ENCODE measurements at regions not wholly inside any gene's neighbourhood (a gene's known extent, or its start where the extent isn't known, plus 50 kb on each side); places are given as distances from the start of the nearest gene placed in this dataset.

DNA sequence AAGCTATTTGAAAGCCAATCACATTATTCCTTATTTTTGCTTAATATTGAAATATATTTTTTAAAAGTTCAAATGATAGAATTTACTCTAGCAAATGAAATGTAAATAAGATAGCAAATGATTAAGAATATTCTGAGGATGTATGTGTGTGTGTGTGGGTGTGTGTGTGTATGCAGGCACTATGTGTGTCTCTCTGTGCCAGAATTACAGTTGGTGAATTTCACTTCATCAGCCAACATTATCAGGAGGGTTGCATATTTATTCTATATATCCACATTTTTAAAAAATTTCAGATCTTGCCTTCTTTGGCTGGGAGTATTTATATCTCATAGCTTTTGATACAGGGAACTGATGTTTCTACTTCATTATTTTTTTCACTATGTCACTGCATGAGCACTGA is 274.9 kb upstream of the SOX5 start:
- no peak overlapping the region for H2AFZ ChIP-seq (ENCODE audit: low read length)

DNA sequence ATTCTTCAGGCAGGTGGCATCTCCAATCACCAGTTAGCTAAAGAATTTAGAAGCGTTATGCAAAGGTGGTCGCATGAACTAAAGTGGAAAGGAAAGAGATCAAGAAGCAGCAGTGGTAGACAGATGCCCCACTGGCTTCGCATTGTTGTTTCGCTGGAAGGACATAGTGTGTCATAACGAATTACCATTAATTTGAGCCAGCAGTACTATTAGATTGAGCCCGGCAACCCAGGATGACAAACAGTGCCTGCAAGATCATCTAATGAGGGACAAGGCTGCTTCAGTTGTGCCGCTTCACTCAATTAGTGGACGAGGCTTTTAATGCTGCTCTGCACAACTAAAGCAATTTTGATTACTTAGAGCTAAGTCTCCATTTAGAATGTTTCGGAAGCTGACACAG is 274.5 kb upstream of the SOX5 start:
- Histone ChIP-seq H3K4me1 (ENCODE audit: insufficient read depth, low read length) (no peaks in the 10 kb centered on the region), H3K9me2 (replicated peaks; ENCODE audit: low read length) (no peaks in the 10 kb centered on the region), H3K4me2 (ENCODE audit: low read length) (no peak overlapping the region), H3K9ac (ENCODE audit: low read length) (no peak overlapping the region), H3K27ac (ENCODE audit: low read length) (no peak overlapping the region), H3K36me3 (ENCODE audit: low read depth, low read length) (no peaks in the 10 kb centered on the region), H3K79me2 (ENCODE audit: low read length) (no peaks in the 10 kb centered on the region), H3K9me3 (ENCODE audit: low read length) (no peaks in the 10 kb centered on the region), H4K20me1 (ENCODE audit: low read length) (no peaks in the 10 kb centered on the region), H3K27me3 (ENCODE audit: low read length) (peaks cover 4% of the 10 kb centered on the region; the same call in 1 of the 2 replicates), H3K4me3 (ENCODE audit: low read length) (no peak overlapping the region), H2AFZ (ENCODE audit: low read length) (no peak overlapping the region), H3F3A (ENCODE audit: low read length, unreplicated experiment) (no peaks in the 10 kb centered on the region)
- ChIA-PET POLR2A (ENCODE audit: unreplicated experiment) (no interaction called here), CTCF (no interaction called here)
- intact Hi-C loops (cut with micrococcal nuclease): no loop called here
- TF ChIP-seq, protein P1, sequence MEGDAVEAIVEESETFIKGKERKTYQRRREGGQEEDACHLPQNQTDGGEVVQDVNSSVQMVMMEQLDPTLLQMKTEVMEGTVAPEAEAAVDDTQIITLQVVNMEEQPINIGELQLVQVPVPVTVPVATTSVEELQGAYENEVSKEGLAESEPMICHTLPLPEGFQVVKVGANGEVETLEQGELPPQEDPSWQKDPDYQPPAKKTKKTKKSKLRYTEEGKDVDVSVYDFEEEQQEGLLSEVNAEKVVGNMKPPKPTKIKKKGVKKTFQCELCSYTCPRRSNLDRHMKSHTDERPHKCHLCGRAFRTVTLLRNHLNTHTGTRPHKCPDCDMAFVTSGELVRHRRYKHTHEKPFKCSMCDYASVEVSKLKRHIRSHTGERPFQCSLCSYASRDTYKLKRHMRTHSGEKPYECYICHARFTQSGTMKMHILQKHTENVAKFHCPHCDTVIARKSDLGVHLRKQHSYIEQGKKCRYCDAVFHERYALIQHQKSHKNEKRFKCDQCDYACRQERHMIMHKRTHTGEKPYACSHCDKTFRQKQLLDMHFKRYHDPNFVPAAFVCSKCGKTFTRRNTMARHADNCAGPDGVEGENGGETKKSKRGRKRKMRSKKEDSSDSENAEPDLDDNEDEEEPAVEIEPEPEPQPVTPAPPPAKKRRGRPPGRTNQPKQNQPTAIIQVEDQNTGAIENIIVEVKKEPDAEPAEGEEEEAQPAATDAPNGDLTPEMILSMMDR (conservative IDR thresholded peaks at IDR 0.05; ENCODE audit: low read depth, low read length): no peak
- TF ChIP-seq EZH2phosphoT487 (IDR thresholded peaks at IDR 0.05; ENCODE audit: borderline replicate concordance, low read length) (no peak), EZH2 (IDR thresholded peaks at IDR 0.05; ENCODE audit: low read length, unreplicated experiment) (no peak)
- no TSS peak for BruUV-seq (replicated peaks)
- ATAC-seq: no peak
- DNase-seq: no peak

More for the DNA sequence above, 274.9 kb upstream of the SOX5 start:
- TF ChIP-seq EZH2 (IDR thresholded peaks at IDR 0.05; ENCODE audit: low read length, unreplicated experiment): no peak
- TF ChIP-seq, protein P1 (conservative IDR thresholded peaks at IDR 0.05; ENCODE audit: low read depth, low read length): no peak
- no peak for TF ChIP-seq EZH2phosphoT487 (IDR thresholded peaks at IDR 0.05; ENCODE audit: borderline replicate concordance, low read length)
- H3K4me3 ChIP-seq (ENCODE audit: low read length): no peak overlapping the region
- ATAC-seq (no peak), DNase-seq (no peak)
- H4K20me1 ChIP-seq (ENCODE audit: low read length): no peaks in the 10 kb centered on the region
- ChIA-PET CTCF (no interaction called here), POLR2A (ENCODE audit: unreplicated experiment) (no interaction called here)
- H3K4me1 ChIP-seq (ENCODE audit: insufficient read depth, low read length): no peaks in the 10 kb centered on the region
- no TSS peak for BruUV-seq (replicated peaks)
- no peaks in the 10 kb centered on the region for H3K36me3 ChIP-seq (ENCODE audit: low read depth, low read length)
- intact Hi-C loops (cut with micrococcal nuclease): no loop called here
- H3K4me2 ChIP-seq (ENCODE audit: low read length): no peak overlapping the region
- peaks cover 9% of the 10 kb centered on the region; the same call in 1 of the 2 replicates for H3K27me3 ChIP-seq (ENCODE audit: low read length)
- no peaks in the 10 kb centered on the region for H3F3A ChIP-seq (ENCODE audit: low read length, unreplicated experiment)
- no peaks in the 10 kb centered on the region for H3K9me3 ChIP-seq (ENCODE audit: low read length)
- H3K27ac ChIP-seq (ENCODE audit: low read length): no peak overlapping the region
- no peaks in the 10 kb centered on the region for H3K79me2 ChIP-seq (ENCODE audit: low read length)
- H3K9me2 ChIP-seq (replicated peaks; ENCODE audit: low read length): no peaks in the 10 kb centered on the region
- no peak overlapping the region for H3K9ac ChIP-seq (ENCODE audit: low read length)

DNA sequence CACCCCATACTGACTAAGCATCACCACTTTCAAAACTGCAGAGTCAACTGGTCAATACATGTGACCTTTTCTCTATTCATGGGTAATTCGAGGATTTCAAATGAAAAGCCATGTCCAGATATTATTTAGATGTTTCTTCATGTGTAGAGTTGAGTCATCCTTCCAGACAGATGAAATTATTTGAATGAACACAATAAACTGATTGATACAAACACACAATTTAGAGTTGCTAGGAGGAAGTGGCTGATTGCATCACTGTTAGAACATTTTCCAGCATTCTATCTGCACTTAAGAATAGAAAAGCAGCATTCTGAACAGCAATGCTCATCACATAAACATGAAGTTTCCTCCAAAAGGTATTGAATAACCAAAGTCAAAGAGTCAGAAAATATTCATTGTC is 273.5 kb upstream of the SOX5 start:
- Histone ChIP-seq H2AFZ (ENCODE audit: low read length) (no peak overlapping the region), H3K36me3 (ENCODE audit: low read depth, low read length) (no peaks in the 10 kb centered on the region), H3K9me2 (replicated peaks; ENCODE audit: low read length) (no peaks in the 10 kb centered on the region), H3K9ac (ENCODE audit: low read length) (no peak overlapping the region), H3K4me1 (ENCODE audit: insufficient read depth, low read length) (no peaks in the 10 kb centered on the region), H3F3A (ENCODE audit: low read length, unreplicated experiment) (no peaks in the 10 kb centered on the region), H3K4me2 (ENCODE audit: low read length) (no peak overlapping the region), H4K20me1 (ENCODE audit: low read length) (no peaks in the 10 kb centered on the region), H3K27me3 (ENCODE audit: low read length) (0 out of 2 replicates have a peak, but pooled peaks cover 4% of the 10 kb centered on the region), H3K27ac (ENCODE audit: low read length) (no peak overlapping the region), H3K4me3 (ENCODE audit: low read length) (no peak overlapping the region), H3K79me2 (ENCODE audit: low read length) (no peaks in the 10 kb centered on the region), H3K9me3 (ENCODE audit: low read length) (no peaks in the 10 kb centered on the region)
- TF ChIP-seq, protein P1 (conservative IDR thresholded peaks at IDR 0.05; ENCODE audit: low read depth, low read length): no peak
- TF ChIP-seq EZH2phosphoT487 (IDR thresholded peaks at IDR 0.05; ENCODE audit: borderline replicate concordance, low read length) (no peak), EZH2 (IDR thresholded peaks at IDR 0.05; ENCODE audit: low read length, unreplicated experiment) (no peak)
- no TSS peak for BruUV-seq (replicated peaks)
- POLR2A ChIA-PET (ENCODE audit: unreplicated experiment): no interaction called here
- ATAC-seq (no peak), DNase-seq (no peak)
- intact Hi-C loops (cut with micrococcal nuclease): no loop called here
- CTCF ChIA-PET: no interaction called here

Measured in PC-3 (cell line).